ENCODE measurements at regions not wholly inside any gene's neighbourhood (a gene's known extent, or its start where the extent isn't known, plus 50 kb on each side); places are given as distances from the start of the nearest gene placed in this dataset.

DNA sequence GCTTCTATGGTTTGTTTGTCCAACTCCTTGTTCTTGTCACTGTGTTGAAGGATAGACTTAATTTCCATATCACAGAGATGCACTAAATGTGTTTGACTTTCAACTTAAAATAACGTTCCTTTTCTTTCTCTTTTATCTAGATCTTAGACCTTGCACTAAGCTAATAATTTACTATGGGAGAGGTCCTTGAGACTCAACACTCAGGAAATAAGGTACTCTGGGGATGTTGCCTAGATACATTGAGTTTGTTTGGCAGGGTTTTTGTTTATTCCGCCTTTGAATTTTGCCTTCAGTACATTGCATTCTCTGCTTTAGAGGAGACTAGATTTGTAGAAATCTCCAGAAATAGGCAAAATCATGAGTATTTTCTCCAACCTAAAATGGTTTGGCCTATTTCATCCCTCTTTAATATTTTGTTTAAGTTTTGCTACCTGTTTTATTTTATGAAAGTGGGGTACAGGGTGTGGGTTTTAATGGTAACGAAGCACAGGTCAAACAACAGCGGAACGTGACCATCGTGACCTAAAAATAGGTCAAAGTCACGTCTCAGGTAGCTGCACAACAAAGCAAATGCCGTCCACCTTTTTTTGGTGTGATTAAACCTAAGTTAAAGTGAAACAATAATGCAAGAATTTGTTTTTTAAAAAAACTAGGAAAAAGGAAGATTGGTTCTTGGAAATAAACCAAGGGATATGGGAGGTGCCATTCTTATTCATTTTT is 115.3 kb upstream of the CPSF6 start:
- H3F3A ChIP-seq (ENCODE audit: insufficient read depth, low read depth), result no peaks in the 10 kb centered on the region
- POLR2A ChIA-PET (ENCODE audit: unreplicated experiment), result no interaction called here
- no peak overlapping the region for H3K4me3 ChIP-seq
- H3K4me1 ChIP-seq (replicated peaks; ENCODE audit: insufficient read depth), result no peaks in the 10 kb centered on the region
- H3K79me2 ChIP-seq (ENCODE audit: low read depth), result no peaks in the 10 kb centered on the region
- TF ChIP-seq EZH2 (IDR thresholded peaks at IDR 0.05; ENCODE audit: low read depth), result no peak
- TF ChIP-seq, protein P1, sequence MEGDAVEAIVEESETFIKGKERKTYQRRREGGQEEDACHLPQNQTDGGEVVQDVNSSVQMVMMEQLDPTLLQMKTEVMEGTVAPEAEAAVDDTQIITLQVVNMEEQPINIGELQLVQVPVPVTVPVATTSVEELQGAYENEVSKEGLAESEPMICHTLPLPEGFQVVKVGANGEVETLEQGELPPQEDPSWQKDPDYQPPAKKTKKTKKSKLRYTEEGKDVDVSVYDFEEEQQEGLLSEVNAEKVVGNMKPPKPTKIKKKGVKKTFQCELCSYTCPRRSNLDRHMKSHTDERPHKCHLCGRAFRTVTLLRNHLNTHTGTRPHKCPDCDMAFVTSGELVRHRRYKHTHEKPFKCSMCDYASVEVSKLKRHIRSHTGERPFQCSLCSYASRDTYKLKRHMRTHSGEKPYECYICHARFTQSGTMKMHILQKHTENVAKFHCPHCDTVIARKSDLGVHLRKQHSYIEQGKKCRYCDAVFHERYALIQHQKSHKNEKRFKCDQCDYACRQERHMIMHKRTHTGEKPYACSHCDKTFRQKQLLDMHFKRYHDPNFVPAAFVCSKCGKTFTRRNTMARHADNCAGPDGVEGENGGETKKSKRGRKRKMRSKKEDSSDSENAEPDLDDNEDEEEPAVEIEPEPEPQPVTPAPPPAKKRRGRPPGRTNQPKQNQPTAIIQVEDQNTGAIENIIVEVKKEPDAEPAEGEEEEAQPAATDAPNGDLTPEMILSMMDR (conservative IDR thresholded peaks at IDR 0.05), result no peak
- no peak overlapping the region for H3K4me2 ChIP-seq
- H2AFZ ChIP-seq, result no peak overlapping the region
- no peaks in the 10 kb centered on the region for H3K9me3 ChIP-seq (ENCODE audit: insufficient read depth, low read depth)
- DNase-seq, result no peak
- H3K27me3 ChIP-seq (ENCODE audit: insufficient read depth, low read depth), result no peaks in the 10 kb centered on the region
- BruUV-seq (replicated peaks), result no TSS peak
- H4K20me1 ChIP-seq (ENCODE audit: insufficient read depth), result no peaks in the 10 kb centered on the region
- H3K27ac ChIP-seq, result no peak overlapping the region
- H3K36me3 ChIP-seq (ENCODE audit: low read depth), result no peaks in the 10 kb centered on the region
- CTCF ChIA-PET, result no interaction called here
- intact Hi-C loops (cut with micrococcal nuclease; ENCODE audit: unreplicated experiment), result no loop called here
- no peaks in the 10 kb centered on the region for H3K9me2 ChIP-seq (ENCODE audit: insufficient read depth)

DNA sequence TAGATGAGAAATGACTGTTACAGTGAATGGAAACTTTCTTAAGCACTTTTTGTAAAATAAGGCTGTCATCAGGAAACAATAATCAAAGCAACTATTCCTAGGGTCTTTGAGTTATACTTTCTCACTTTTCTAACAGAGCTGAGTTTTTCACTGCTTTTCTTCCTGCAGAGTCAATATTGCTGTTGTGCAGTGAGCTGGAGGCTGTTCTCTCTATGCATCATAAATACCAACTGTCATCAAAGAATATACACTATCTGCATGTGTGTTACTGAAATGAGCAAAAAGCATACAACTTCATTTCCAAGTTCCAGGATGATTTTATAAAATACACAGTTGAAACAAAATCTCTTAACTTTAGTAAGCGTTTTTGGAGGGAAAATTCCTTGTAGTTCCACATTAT is 110.4 kb upstream of the CPSF6 start:
- POLR2A ChIA-PET (ENCODE audit: unreplicated experiment), result no interaction called here
- BruUV-seq (replicated peaks), result no TSS peak

DNA sequence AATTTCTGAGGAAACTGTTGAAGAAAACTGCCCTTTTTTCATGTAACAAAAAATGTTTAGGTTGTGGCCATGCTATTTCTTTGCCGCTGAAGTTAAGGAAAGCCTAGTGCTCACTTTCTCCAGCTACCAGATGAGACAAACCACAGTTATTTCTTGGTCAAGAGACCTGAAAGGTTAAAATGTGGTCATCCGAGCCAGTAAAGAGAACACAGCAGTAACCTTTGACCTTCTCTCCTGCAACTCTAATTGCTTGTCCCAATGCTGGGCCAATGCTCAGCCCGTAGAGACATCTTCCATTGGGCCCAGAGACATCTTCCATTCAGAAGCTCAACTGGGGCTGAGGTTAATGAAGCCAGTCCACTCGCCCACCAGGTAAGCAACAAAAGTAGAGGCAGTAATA is 109.8 kb upstream of the CPSF6 start:
- no peak overlapping the region for H3K4me3 ChIP-seq
- CTCF ChIA-PET, result no interaction called here
- no peaks in the 10 kb centered on the region for H3K4me1 ChIP-seq (replicated peaks; ENCODE audit: insufficient read depth)
- H3F3A ChIP-seq (ENCODE audit: insufficient read depth, low read depth), result no peaks in the 10 kb centered on the region
- H3K36me3 ChIP-seq (ENCODE audit: low read depth), result no peaks in the 10 kb centered on the region
- no TSS peak for BruUV-seq (replicated peaks)
- TF ChIP-seq, protein P1 (conservative IDR thresholded peaks at IDR 0.05), result no peak
- no peak for TF ChIP-seq EZH2 (IDR thresholded peaks at IDR 0.05; ENCODE audit: low read depth)
- H3K9me3 ChIP-seq (ENCODE audit: insufficient read depth, low read depth), result no peaks in the 10 kb centered on the region
- no peaks in the 10 kb centered on the region for H4K20me1 ChIP-seq (ENCODE audit: insufficient read depth)
- POLR2A ChIA-PET (ENCODE audit: unreplicated experiment), result no interaction called here
- H3K9me2 ChIP-seq (ENCODE audit: insufficient read depth), result no peaks in the 10 kb centered on the region
- H2AFZ ChIP-seq, result no peak overlapping the region
- no peaks in the 10 kb centered on the region for H3K79me2 ChIP-seq (ENCODE audit: low read depth)
- DNase-seq, result no peak
- H3K4me2 ChIP-seq, result no peak overlapping the region
- intact Hi-C loops (cut with micrococcal nuclease; ENCODE audit: unreplicated experiment), result no loop called here
- H3K27me3 ChIP-seq (ENCODE audit: insufficient read depth, low read depth), result 0 out of 2 replicates have a peak, but pooled peaks cover 6% of the 10 kb centered on the region
- H3K27ac ChIP-seq, result no peak overlapping the region

More for the DNA sequence above, 110.4 kb upstream of the CPSF6 start:
- H3K36me3 ChIP-seq (ENCODE audit: low read depth), result no peaks in the 10 kb centered on the region
- H4K20me1 ChIP-seq (ENCODE audit: insufficient read depth), result no peaks in the 10 kb centered on the region
- intact Hi-C loops (cut with micrococcal nuclease; ENCODE audit: unreplicated experiment), result no loop called here
- no peak for DNase-seq
- TF ChIP-seq, protein P1 (conservative IDR thresholded peaks at IDR 0.05), result no peak
- TF ChIP-seq EZH2 (IDR thresholded peaks at IDR 0.05; ENCODE audit: low read depth), result no peak
- H3K27me3 ChIP-seq (ENCODE audit: insufficient read depth, low read depth), result 0 out of 2 replicates have a peak, but pooled peaks cover 6% of the 10 kb centered on the region
- H2AFZ ChIP-seq, result no peak overlapping the region
- H3K27ac ChIP-seq, result no peak overlapping the region
- CTCF ChIA-PET, result no interaction called here
- H3K9me3 ChIP-seq (ENCODE audit: insufficient read depth, low read depth), result no peaks in the 10 kb centered on the region
- H3K4me2 ChIP-seq, result no peak overlapping the region
- H3F3A ChIP-seq (ENCODE audit: insufficient read depth, low read depth), result no peaks in the 10 kb centered on the region
- H3K9me2 ChIP-seq (ENCODE audit: insufficient read depth), result no peaks in the 10 kb centered on the region
- no peaks in the 10 kb centered on the region for H3K4me1 ChIP-seq (replicated peaks; ENCODE audit: insufficient read depth)
- H3K4me3 ChIP-seq, result no peak overlapping the region
- H3K79me2 ChIP-seq (ENCODE audit: low read depth), result no peaks in the 10 kb centered on the region

All from PC-9 (cell line).